ENCODE measurements at regions not wholly inside any gene's neighbourhood (a gene's known extent, or its start where the extent isn't known, plus 50 kb on each side); places are given as distances from the start of the nearest gene placed in this dataset.

GRCh38 chr2:173589604-173590275, 235.1 kb downstream of the CDCA7 start:
- DNase-seq (ENCODE audit: low read depth in 2 of 2): no peak

DNA sequence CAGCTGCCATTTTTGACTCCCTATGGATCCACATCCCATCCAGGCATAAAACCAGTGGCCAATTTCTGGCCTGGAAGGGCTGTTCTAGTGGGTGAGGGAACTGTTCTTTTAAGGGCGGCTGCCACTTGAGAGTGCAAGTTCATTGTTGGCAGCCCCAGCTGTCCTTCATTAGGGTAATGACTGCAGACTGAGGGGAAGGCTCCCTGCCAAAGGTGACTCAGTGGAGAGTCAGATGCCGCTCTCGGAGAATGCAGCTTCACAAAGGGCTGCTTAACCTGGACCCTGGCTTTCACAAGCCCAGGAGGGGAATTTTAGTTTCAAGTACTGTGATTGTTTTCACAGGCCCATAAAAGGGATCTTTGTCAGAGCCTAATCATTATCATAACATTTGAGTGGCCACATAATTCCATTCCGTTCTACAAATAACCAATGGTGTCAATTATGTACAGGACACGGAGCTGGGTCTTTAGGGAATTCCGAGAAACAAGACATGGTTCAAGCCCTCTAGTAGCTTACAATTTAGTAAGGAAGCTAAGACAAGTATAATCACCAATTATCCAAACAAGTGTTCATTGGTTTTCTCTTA, 235.7 kb downstream of the CDCA7 start:
- DNase-seq (ENCODE audit: low read depth in 2 of 2): no peak

DNA sequence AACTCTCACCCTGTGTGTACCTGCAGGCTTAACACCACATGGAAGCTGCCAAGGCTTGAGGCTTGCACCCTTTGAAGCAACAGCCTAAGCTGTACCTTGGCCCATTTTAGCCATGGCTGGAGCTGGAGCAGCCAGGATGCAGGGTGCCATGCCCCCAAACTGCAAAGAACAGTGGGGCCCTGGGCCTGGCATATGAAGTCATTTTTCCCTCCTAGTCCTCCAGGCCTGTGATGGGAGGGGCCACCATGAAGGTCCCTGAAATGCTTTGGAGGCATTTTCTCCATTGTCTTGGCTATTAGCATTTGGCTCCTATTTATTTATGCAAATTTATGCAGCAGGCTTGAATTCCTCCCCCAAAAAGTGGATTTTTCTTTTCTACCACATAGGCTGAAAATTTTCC, 238.4 kb downstream of the CDCA7 start:
- DNase-seq (ENCODE audit: low read depth in 2 of 2): no peak

DNA sequence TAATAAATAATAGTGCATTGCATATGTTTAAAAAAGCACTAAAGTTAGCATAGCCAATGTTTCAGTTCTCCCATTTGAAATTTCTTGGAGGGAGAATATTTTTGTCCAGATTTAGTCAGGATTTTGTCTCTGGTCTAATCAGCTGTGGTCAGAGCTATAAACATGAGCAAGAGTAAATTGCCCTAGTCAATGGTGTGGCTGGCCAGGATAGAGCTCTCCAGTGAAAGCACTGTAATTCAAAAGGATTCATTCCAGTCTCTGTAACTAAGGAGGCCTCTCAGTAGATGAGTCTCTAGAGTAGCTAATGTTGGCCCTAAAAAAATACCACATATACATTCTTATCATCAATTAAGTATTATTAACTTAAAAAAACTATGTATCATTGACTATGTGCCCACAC, 241.6 kb downstream of the CDCA7 start:
- no peak for DNase-seq (ENCODE audit: low read depth in 2 of 2)

DNA sequence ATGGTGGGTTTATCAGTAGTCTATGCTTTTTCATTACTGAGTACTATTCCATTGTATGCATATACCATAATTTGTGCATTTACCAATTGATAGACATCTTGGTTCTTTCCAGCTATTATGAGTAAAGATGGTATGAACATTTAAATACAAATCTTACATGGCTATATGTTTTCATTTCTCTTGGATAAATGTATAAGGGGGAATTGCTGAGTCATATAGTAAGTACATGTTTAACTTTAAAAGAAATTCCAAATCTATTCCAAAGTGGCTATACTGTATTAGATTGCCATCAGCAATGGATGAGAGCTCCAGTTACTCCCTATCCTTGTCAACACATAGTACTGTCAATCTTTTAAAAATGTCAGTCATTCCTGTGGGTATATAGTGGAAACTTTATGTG, 243.9 kb downstream of the CDCA7 start:
- no peak for DNase-seq (ENCODE audit: low read depth in 2 of 2)

DNA sequence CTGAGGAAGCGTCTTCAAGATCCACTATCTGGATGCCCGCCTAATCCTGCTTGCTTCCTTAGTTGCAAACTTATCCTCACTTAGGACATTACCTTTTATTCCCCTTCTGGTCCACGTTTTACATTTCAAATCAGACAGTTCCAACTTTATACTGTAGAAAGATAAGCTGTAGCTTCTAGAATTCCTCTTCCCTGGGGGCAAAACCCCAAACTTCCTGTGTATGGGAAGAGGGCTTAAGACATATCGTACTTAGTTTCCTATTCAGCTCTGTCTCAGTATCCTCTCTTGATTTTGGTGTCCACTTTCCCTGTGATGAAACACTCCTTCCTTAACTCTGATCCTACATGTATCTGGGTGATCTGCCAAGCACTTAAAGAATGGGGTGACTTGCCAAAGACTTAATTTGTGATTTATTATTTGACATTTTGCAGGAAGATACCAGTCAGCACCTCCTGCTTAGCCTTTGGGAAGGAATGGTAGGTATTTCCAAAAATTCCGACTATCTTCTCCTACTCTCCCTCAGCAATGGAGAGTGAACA, 245.2 kb downstream of the CDCA7 start:
- no peak for DNase-seq (ENCODE audit: low read depth in 2 of 2)

- DNase-seq (ENCODE audit: low read depth in 2 of 2): no peak
These were observed 247.6 kb downstream of the CDCA7 start for GRCh38 chr2:173602153-173602795.

DNA sequence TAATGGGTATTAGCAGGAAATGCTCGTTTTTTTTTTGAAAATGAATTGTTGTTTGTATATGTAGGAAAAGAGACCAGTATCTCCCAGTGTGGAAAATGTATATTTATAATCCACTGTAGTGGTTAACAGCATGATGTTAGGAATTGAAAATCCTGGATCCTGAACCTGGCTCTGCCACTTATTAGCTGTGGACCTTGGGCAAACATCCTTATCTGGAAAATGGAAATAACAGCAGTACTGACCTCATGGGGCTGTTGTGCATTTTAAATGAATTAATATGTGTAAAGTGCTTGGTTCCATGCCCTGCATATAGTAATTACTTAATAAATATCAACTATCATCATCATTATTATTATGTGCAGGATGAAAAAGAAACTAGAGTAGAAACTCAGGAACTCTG, 251.3 kb downstream of the CDCA7 start:
- no peak for DNase-seq (ENCODE audit: low read depth in 2 of 2)

GRCh38 chr2:173606619-173607248, 252.1 kb downstream of the CDCA7 start:
- no peak for DNase-seq (ENCODE audit: low read depth in 2 of 2)

GRCh38 chr2:173607606-173608311, 253.1 kb downstream of the CDCA7 start:
- no peak for DNase-seq (ENCODE audit: low read depth in 2 of 2)

GRCh38 chr2:173611121-173611520, 256.4 kb downstream of the CDCA7 start:
- no peak for DNase-seq (ENCODE audit: low read depth in 2 of 2)

DNA sequence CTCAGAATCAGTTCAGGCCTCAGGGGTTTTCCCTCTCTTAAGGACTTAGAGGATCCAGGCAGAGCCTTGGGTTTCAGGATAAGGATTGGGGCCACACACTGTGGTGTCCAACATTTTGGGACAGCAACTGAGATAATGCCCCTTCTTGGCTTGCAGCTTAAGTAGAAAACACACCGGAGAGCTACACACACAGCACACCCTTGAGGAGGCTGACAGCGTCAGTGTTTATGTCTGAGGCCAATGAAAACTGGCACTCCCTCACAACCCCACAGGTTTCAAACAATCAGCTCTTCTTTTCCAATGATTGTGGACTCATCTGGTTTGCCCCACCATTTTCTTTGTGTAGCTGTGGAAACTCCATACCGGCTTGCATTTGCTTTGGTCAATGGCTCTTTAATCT, 257.7 kb downstream of the CDCA7 start:
- no peak for DNase-seq (ENCODE audit: low read depth in 2 of 2)

GRCh38 chr2:173613386-173613785, 258.7 kb downstream of the CDCA7 start:
- DNase-seq (ENCODE audit: low read depth in 2 of 2): no peak

GRCh38 chr2:173614265-173614930, 259.7 kb downstream of the CDCA7 start:
- DNase-seq (ENCODE audit: low read depth in 2 of 2): no peak

GRCh38 chr2:173623438-173624319, 269.0 kb downstream of the CDCA7 start:
- no peak for DNase-seq (ENCODE audit: low read depth in 2 of 2)

DNA sequence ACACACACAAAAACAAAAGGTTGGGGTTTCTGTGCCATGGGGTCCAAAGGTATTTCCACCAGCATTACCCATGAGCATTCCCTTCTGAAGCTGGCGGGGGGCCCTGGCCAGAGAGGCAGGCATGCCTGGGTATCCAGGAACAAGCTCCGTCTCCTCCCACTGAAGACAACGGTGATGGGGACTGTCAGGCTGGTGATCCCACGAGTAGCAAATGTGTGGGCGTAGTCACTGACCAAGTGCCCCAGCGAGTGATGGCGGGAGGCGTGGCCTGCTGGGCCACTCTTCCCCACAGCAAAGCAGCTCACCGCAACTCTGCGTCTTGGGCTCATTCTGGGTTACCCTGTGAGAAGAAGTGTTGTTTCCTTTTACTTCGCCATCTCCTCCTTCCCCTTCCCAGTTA, 270.6 kb downstream of the CDCA7 start:
- no peak for DNase-seq (ENCODE audit: low read depth in 2 of 2)

DNA sequence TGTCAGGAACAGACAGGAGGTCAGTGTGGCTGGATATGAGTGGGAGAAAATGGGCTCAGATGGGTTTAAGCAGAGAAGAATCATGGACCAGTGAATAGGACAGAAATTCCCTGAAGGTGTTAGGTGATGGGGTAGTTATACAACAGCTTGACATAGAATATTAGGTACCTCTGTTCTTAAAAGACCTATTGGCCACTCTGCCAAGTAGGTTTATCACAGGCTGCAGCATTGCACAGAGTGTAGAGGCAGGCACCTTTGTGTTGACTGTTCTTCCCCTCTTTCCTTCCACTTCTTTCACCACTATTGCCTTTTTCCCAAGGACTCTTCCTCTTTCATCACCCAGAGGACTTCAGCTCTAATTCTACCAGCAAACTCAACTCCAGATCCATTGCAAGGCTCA, 274.4 kb downstream of the CDCA7 start:
- no peak for DNase-seq (ENCODE audit: low read depth in 2 of 2)

GRCh38 chr2:173630425-173631126, 275.9 kb downstream of the CDCA7 start:
- no peak for DNase-seq (ENCODE audit: low read depth in 2 of 2)

GRCh38 chr2:173631127-173631460, 276.4 kb downstream of the CDCA7 start:
- no peak for DNase-seq (ENCODE audit: low read depth in 2 of 2)

- no peak for DNase-seq (ENCODE audit: low read depth in 2 of 2)
These were observed 289.5 kb downstream of the CDCA7 start for GRCh38 chr2:173644146-173644545.
